Uterus (tissue), 2 donors: ENCODE measurements at regions not wholly inside any gene's neighbourhood (a gene's known extent, or its start where the extent isn't known, plus 50 kb on each side); places are given as distances from the start of the nearest gene placed in this dataset.

Experiments
- CTCF ChIP-seq, 4 experiments: fragments of 200-600 bp in 2 of 4; fragments of 450-650 bp in 2 of 4; sonication (generic) in 2 of 4; IDR thresholded peaks; one replicate each; pipeline ENCODE4 v1.5.1; 2016 to 2019; ENCODE audit warnings: antibody characterized with exemption in 4 of 4, mild to moderate bottlenecking in 2 of 4, moderate library complexity in 1 of 4
- POLR2A ChIP-seq, 2 donors: fragments of 450-650 bp; IDR thresholded peaks; one replicate each; pipeline ENCODE4 v1.6.1; 2016; ENCODE audit warnings: antibody characterized with exemption in 2 of 2, mild to moderate bottlenecking in 1 of 2, moderate library complexity in 1 of 2

- TF ChIP-seq CTCF (IDR thresholded peaks at IDR 0.05) (no peak), POLR2A (IDR thresholded peaks at IDR 0.05) (no peak)
These were observed 160.6 kb downstream of the PALM2AKAP2 start for GRCh38 chr9:109940561-109940960.
